GM19328 (cell line): ENCODE measurements at regions not wholly inside any gene's neighbourhood (a gene's known extent, or its start where the extent isn't known, plus 50 kb on each side); places are given as distances from the start of the nearest gene placed in this dataset.
"Not testable (repeated sequence)": the region's sequence is repeated elsewhere in the genome, so short reads cannot be mapped to it uniquely, and the experiment has no call there.

Experiments
- ATAC-seq: cut with Tn5 transposase; IDR thresholded peaks from one replicate; pipeline ENCODE4 v1.9.1; 2021; ENCODE audit warnings: mild to moderate bottlenecking, moderate library complexity; ENCODE audit not compliant: unreplicated experiment

DNA sequence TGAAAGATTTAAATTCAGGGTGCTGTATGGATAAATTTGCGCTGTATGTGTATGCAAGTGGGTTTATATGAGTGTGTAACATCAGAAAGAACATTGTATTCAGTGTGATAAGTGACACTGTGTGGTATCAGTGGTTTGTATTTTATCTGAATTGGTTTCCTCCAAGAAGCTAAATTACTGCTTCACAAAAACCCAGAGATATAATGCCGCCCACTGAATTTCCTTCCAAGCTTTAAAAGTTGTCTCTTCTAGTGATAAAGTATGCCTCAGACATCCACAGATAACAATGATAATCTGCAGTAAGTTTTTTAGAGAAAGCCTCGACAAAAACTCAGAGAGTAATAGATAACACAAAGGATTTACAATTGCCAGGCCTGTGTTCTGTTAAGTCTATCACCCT, 710.6 kb upstream of the HS3ST1 start:
- no peak for ATAC-seq

- ATAC-seq: no peak
Measured at GRCh38 chr4:12138488-12138887, 709.8 kb upstream of the HS3ST1 start.

DNA sequence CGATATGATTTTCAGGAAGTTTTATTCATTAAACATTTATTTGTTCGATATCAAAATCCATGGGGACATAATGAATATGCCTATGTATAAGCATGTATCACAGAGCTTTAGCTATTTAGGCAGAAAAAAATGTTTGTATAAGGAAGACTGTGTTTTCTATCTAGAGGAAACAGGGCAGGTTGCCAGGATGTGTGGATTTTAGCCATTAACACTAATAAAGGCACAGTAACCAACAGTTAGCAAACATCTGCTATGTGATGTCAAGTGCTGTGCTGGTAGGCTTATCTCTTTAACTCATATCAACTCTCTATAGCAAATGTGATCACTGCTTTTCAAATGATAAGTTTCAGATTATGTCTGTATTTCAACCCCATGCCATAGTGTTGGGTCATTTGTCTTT, 708.9 kb upstream of the HS3ST1 start:
- no peak for ATAC-seq

DNA sequence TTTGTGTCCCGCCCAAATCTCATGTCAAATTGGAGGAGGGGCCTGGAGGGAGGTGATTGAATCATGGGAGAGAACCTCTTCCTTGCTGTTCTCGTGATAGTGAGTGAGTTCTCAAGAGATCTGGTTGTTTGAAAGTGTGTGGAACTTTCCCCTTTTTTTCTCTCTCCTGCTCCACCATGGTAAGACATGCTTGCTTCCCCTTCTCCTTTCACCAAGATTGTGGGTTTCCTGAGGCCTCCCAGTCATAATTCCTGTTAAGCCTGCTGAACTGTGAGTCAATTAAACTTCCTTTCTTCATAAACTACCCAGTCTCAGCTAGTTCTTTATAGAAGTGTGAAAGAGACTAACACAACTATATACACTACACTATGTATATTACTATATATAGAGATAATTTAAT, 697.8 kb upstream of the HS3ST1 start:
- no peak for ATAC-seq

DNA sequence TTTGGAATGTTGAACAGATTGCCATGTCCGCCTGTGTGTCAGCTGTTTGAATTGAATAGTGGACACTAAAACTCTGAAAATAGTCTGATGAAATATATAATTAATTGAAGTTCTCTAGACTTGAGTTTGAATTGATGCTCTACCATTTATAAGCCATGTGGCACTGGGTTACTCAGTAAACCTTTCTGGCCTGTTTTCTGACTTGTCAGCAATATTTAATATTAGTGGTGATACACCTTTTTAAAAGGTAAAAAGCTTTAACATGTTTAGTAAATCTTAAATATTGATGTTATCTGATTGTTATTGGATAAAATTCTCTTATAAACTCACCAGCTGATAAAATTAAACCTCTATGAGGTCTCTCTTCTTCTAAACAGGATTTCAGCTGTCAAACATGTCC, 695.4 kb upstream of the HS3ST1 start:
- ATAC-seq: no peak

GRCh38 chr4:12123707-12124106, 695.0 kb upstream of the HS3ST1 start:
- no peak for ATAC-seq

DNA sequence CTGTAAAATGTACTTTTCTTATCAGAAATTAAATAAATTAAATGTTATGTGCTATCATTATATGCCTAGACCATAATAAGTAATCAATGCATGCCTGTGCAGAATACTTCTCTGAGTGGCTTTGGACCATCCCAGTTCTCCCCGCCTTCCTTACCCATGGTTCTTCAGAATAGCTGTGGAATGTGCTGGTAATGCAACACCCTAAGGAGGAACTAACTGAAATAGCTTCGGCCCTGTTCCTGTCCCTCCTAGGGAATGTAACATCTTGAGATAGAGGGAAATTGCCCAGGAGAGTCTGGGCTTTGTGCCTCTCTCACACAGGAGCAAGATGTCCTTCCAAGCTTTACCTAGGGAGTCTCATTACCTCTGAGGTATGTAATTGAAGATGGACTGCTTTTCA, 693.6 kb upstream of the HS3ST1 start:
- ATAC-seq: no peak

GRCh38 chr4:12120968-12121367, 692.3 kb upstream of the HS3ST1 start:
- no peak for ATAC-seq

DNA sequence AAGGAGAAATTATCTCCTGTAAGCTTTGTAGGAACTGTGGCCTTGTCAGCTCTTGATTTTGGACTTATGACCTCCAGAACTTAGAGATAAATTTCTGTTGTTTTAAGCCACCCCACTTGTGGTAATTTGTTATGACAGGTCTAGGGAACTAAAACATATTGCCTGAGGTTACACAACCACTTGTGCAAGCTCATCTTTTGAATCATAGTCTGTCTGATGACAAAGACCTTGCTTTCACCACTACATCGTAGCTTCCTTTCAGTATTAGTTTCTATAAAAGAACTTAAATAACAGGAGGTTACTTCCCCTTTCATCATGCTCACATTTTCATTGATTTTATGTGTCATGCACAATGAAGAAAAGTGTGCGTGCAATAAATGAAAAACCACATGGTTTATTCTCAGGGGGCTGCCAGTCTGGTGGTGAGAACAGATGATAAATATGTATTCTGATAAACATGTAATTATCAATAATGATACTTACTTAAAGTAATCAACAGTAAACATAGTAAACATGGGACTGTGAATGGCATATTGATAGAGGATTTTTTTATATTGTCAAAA, 690.0 kb upstream of the HS3ST1 start:
- no peak for ATAC-seq

DNA sequence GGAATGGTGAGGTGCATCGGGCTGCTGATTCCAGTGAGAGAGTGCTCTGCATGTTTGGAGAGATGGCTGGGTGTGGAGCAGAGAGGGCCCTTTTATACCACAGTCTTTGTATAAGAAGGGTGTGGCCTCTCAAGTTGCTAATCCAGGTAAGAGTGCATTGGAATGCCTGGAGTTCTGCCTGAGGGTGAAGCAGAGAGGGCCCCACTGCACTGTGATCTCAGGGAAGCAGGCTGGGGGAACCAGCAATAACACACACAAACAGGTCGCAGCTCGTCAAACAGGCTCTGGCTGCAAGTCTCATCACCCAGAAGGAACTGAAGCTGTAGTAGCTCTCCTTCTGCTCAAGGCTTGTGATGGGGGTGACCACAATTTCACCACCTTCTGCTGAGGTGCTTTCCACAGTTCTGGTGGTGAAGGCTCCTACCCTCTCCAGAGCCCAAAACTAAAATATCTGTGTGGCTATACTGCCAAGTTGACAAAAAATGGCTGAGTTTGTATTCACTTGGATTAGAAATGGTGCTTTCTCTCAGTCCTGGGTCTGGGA, 687.4 kb upstream of the HS3ST1 start:
- no peak for ATAC-seq

DNA sequence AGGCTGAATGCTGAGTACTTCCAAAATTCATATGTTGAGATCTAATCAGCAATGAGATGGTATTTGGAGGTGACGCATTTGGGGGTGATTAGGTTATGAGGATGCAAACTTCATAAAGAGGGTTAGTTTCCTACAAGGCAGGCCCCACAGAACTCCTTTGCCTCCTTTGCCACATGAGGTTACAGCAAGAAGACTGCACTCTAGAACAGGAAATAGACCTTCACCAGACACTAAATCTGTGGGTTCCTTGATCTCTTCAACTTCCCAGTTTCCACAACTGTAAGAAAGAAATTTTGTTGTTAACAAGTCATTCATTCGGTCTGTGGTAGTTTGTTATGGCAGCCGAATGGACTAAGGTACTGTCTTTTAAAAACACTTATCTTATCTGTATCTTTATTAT, 681.9 kb upstream of the HS3ST1 start:
- ATAC-seq: no peak

DNA sequence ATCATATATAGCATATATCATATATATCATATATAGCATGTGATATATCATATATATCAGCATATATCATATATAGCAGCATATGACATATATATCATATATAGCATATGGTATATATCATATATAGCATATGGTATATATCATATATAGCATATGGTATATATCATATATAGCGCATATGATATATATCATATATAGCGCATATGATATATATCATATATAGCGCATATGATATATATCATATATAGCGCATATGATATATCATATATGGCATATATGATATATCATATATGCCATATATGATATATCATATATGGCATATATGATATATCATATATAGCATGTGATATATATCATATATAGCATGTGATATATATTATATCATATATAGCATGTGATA, 680.4 kb upstream of the HS3ST1 start:
- not testable (repeated sequence) for ATAC-seq

GRCh38 chr4:12105519-12105918, 676.8 kb upstream of the HS3ST1 start:
- ATAC-seq: no peak

DNA sequence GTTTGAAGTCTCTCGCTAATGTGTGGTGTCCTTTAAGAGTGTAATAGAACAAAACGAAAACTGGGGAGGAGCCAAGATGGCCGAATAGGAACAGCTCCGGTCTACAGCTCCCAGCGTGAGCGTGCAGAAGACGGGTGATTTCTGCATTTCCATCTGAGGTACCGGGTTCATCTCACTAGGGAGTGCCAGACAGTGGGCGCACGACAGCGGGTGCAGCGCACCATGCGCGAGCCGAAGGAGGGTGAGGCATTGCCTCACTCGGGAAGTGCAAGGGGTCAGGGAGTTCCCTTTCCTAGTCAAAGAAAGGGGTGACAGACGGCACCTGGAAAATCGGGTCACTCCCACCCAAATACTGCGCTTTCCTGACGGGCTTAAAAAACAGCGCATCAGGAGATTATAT, 661.2 kb upstream of the HS3ST1 start:
- not testable (repeated sequence) for ATAC-seq

GRCh38 chr4:12084690-12085089, 656.0 kb upstream of the HS3ST1 start:
- ATAC-seq: no peak

DNA sequence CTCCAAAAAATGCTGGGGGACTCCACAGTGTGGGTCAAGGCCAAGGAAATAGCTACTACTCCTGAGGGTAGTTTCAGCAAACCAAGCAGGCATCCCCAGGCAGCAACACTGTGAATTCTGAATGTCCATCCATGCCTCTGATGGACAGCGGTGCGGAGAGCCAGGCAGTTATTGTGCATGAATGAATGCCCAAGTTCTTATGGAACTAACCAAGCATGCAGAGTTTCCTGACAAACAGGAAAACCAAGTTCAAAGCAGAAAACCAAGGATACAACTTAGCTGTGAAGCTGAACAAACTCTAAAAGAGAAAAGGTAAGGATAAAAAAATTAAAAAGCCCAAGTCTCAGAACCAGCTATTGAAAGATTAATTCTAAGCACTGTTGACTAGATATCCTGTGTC, 642.6 kb upstream of the HS3ST1 start:
- ATAC-seq: no peak

DNA sequence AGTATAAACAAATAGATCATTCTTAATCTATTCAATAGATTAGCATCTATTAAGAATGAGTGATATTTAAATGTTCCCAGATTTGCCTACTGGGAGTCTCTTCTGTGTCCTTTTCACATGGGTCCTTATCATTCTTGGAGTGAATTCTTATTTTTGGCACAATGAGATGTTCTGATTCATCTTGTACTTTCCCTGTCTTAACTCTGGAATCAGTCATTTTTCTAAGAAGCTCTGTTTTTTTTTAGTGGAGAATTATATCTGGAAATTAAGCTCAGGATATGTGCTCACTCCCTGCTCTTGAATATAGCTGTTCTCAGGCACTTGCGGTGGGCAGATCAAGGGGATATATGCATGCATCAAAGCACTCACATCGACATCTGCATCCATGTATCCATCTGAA, 625.3 kb upstream of the HS3ST1 start:
- ATAC-seq: no peak

DNA sequence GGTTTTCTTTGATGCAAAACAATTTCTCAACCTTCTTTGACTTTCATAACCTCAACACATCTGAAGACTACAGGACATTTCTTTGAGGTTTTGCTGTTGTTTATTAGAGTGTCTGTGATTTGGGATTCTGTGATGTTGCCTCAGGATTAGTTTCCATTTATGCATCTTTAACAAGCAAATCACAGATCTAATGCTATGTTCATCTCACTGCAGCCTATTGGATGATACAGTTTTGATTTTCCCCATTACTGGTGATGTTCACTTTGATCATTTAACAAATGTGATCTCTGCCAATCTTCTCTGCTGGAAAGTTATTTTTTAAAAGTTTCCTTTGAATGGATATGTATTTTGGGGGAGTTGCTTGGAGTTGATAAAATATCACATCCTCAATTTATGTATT, 624.9 kb upstream of the HS3ST1 start:
- ATAC-seq: no peak

- no peak for ATAC-seq
Measured at GRCh38 chr4:12050357-12050756, 621.7 kb upstream of the HS3ST1 start.

GRCh38 chr4:12042818-12043217, 614.1 kb upstream of the HS3ST1 start:
- no peak for ATAC-seq

DNA sequence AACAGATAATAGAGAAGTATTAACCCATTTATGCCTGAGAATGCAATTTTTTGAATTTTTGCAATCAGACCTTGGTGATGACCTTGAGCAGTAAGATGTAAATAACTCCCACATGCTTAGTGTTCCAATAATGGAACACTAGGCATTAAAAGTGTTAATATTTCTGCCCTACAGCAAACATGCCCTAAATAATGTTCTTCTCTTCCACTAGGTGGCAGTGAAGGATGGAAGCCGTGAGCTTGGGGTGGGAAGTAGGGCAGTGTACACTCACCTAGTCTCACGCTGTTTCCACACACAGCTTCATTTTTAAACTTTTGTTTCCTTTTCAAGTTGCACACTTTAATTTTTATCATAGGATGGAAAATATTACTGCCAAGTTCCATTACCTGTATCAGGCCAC, 613.1 kb upstream of the HS3ST1 start:
- ATAC-seq: no peak

GRCh38 chr4:12036450-12036849, 607.8 kb upstream of the HS3ST1 start:
- no peak for ATAC-seq

DNA sequence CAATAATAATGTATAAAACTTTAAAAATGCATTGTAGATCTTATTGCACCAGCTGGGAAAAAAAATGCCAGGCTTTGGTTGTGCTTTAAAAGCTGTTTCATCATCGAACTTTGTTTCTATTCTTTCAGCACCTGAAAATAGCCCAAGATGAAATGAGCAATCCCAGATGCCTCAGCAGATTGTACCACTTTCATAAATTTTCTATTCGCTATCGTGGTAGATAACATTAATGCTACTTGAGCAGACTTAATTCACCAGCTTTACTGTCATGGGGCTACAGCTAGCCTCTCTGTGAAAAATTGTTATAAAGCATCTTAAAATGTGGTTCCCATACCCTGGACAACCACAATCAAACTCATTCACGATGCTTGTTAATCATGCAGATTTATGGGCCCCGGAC, 599.6 kb upstream of the HS3ST1 start:
- no peak for ATAC-seq
